Fibroblast of lung (primary cell): ENCODE measurements at regions not wholly inside any gene's neighbourhood (a gene's known extent, or its start where the extent isn't known, plus 50 kb on each side); places are given as distances from the start of the nearest gene placed in this dataset.

ENCODE experiments used
- CTCF ChIP-seq, 2 donors: IDR thresholded peaks in 1 of 2; conservative IDR thresholded peaks in 1 of 2; 1 replicate in 1 of 2; 2 replicates in 1 of 2; pipeline ENCODE4 v1.5.1; 2011 to 2012; ENCODE audit warnings: low read length in 2 of 2, control low read depth in 1 of 2, inconsistent platforms in 1 of 2, low read depth in 1 of 2, mild to moderate bottlenecking in 1 of 2
- EZH2 ChIP-seq: IDR thresholded peaks from 2 replicates; pipeline ENCODE4 v1.5.1; 2012; ENCODE audit warnings: low read length, control low read depth, mild to moderate bottlenecking; ENCODE audit errors: missing control alignments

- TF ChIP-seq CTCF (conservative IDR thresholded peaks at IDR 0.05 in 1 of 2, IDR thresholded peaks at IDR 0.05 in 1 of 2; ENCODE audit: low read depth in 1 of 2, low read length in 2 of 2) (no peak), EZH2 (no peak)
Observed at GRCh38 chr2:6516674-6517073, 349.0 kb downstream of the CMPK2 start.
